ENCODE measurements at regions not wholly inside any gene's neighbourhood (a gene's known extent, or its start where the extent isn't known, plus 50 kb on each side); places are given as distances from the start of the nearest gene placed in this dataset.
"Not testable (repeated sequence)": the region's sequence is repeated elsewhere in the genome, so short reads cannot be mapped to it uniquely, and the experiment has no call there.

DNA sequence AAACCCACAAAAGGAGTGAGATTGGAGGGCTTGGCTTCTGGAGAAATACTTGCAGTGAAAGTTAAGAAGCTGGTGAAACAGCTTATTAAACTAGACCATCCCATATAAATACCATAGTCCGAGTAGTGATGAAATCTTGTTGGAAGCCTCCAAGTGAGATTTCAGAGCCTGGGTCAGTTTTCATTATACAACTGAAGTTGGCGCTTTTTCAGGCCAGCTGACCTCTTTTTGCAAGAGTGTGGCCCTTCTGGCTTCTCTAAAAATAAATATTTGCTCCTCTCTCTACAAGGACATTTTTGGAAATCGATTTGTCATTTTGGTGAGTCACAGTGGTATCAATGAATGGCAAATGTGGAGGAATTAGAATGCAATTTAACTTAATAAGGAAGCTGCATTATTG lies 51.2 kb upstream of the THRB start:
- DNase-seq = no peak

DNA sequence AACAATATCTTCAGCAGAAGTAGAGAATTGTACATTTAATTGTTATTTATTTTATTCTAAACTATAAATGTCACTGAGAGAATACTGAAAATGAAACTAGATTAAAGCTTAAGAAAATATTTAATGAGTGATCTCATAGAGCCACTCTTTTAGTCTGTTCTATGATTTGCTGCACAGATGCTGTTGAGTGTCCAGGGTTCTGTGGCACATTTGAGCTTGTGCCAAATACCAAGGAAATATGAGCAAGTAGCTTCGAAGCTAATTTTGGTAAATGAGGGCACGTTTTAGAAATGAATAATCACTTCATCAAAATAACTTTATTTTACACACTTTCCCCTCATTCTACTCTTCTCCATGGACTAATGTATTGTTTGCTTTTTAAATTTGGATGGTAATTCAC lies 53.6 kb upstream of the THRB start:
- no peak for DNase-seq

DNA sequence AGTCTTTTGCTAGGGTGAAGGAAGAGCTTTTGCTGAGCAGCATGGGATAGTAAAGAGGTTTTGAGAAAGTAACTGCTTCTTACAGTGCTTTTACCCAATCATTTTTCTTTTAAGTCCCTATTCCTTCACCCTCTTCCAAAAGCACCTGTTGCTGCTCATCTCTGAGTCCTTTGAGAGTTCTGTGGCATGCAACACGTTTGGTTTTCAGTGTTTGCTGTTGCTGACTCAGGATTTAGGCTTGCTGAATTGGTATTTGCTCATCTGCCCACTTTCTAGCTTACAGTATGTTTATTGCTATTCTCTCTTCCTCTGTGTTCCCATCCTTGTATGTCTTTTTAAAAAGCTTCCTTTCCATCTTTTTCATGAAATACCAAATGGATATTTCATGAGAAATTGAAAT lies 55.9 kb upstream of the THRB start:
- no peak for DNase-seq

DNA sequence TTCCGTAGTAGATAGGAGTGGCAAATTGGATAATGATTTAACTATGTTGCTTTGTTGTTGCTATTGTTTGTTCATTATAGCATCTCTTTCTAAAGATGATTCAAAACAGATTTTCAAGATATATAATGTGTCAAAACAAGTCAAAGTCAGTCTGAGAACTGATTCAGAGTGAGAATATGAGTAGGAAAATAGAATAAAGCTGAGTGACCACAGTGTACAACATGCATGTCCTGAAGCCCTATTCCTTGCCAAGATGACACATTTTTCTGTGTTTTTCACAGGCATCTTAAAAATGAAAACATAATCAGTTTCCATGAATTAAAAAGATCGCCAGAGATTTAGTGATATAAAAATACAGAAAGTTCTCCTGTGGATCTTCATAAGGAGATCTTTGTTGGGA lies 57.0 kb upstream of the THRB start:
- no peak for DNase-seq

DNA sequence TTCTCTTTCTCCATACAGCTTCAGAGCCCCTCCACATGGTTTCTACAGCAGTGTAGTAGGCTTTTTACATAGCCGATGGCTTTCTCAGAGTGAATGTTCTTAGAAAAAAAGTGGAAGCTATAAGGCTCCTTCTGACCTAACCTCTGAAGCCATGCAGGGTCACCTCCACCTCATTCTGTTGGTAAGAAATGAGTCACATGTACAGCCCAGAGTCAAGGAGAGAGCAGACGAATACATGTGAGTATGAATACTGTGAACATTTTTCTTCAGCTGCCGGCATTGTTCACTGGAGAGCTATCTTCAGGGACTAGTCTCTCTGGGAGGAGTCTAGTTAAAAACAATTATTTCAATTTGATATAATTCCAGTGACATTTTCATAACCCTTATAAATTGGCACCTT lies 68.2 kb upstream of the THRB start:
- no peak for DNase-seq

DNA sequence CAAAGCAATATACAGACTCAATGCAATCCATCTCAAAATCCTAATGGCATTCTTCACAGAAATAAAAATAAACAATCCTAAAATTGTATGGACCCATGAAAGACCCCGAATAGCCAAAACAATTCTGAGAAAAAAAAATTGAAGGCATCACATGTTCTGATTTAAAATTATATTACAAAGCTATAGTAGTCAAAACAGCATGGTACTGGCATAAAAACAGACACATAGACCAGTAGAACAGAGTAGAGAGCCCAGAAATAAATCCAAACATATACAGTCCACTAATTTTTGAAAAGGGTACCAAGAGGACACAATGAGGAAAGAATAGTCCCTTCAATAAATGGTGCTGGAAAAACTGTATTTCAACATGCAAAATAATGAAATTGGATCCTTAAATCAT lies 70.4 kb upstream of the THRB start:
- DNase-seq = no peak

DNA sequence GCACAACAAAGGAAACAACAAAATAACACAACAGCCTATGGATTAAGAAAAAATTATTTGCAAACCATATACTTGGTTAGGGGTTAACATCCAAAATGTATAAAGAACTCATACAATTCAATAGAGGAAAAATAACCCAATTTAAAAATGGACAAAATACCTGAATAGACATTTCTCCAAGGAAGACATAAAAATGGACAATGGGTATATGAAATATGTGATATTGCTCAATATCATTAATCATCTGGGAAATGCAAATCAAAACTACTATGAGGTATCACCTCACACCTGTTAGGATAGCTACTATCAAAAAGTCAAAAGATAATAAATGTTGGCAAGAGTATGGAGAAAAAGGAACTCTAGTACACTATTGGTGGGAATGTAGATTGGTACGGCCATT lies 71.0 kb upstream of the THRB start:
- DNase-seq = no peak

DNA sequence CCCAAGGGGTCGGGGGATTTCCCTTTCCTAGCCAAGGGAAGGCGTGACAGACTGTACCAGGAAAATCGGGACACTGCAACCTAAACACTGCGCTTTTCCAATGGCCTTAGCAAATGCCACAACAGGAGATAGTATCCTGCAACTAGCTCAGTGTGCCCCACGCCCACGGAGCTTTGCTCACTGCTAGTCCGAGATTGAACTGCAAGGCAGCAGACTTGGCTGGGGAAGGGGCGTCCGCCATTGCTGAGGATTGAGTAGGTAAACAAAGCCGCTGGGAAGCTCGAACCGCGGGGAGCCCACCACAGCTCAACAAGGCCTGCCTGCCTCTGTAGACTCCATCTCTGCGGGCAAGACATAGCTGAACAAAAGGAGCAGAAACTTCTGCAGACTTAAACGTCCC lies 72.3 kb upstream of the THRB start:
- DNase-seq = no peak

DNA sequence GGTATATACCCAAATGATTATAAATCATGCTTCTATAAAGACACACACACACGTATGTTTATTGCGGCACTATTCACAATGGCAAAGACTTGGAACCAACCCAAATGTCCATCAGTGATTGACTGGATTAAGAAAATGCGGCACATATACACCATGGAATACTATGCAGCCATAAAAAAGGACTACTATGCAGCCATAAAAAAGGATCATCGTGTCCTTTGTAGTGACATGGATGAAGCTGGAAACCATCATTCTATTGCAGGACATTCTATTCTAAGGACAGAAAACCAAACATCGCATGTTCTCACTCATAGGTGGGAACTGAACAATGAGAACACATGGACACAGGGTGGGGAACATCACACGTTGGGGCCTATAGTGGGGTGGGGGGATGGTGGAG lies 77.8 kb upstream of the THRB start:
- not testable (repeated sequence) for DNase-seq

DNA sequence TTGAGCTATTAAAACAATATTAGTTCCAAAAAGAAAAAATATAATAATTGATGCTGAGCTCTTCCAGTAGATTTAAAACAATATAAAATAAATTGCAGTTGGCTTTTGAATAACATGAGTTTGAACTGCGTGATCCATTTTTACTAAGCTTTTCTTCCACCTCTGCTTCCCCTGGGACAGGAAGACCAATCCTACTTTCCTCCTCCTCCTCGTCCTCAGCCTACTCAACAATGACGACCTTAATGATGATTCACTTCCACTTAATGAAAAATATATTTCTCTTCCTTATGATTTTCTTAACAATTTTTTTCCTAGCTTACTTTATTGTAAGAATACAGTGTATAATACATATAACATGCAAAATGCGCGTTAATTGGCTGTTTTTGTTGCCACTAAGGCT lies 78.9 kb upstream of the THRB start:
- no peak for DNase-seq

DNA sequence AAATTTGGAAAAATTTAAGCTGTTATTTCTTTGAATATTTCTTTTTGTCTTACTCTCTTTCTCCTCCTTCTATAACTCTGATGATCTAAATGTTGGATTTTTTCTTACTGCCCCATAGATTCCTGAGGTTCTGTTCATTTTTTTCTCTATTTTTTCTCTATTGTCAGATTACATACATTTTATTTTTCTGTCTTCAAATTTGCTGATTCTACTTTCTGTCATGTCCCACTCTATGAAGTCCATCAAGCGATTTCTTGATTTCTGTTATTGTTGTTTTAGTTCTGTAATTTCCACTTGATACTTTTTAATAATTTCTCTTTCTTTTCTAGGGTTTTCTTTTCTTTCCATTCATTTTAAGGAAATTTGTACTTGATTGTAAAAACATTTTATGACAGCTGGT lies 83.7 kb upstream of the THRB start:
- DNase-seq = no peak

DNA sequence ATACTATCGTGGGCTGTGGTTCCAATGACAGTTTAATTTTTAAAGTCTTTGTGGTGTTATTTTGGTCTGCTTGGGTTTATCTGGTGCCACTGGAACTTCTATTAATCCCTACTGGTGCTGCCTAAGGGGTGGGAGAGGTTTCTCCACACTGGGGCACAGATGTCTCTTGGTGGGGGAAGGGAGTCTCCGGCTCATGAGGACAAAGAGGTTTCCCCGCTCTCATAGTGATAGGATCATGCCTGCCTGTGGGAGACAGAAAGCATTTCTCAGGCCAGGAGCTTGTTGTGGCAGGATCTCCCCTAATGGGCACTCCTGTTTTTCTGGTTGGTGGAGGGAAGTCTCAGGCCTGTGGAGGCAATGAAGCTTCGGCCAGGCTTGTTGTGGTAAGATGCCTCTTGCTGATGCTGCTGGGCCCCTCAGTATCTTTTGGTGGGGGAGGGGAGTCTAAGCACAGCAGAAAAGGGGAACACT lies 84.3 kb upstream of the THRB start:
- no peak for DNase-seq

DNA sequence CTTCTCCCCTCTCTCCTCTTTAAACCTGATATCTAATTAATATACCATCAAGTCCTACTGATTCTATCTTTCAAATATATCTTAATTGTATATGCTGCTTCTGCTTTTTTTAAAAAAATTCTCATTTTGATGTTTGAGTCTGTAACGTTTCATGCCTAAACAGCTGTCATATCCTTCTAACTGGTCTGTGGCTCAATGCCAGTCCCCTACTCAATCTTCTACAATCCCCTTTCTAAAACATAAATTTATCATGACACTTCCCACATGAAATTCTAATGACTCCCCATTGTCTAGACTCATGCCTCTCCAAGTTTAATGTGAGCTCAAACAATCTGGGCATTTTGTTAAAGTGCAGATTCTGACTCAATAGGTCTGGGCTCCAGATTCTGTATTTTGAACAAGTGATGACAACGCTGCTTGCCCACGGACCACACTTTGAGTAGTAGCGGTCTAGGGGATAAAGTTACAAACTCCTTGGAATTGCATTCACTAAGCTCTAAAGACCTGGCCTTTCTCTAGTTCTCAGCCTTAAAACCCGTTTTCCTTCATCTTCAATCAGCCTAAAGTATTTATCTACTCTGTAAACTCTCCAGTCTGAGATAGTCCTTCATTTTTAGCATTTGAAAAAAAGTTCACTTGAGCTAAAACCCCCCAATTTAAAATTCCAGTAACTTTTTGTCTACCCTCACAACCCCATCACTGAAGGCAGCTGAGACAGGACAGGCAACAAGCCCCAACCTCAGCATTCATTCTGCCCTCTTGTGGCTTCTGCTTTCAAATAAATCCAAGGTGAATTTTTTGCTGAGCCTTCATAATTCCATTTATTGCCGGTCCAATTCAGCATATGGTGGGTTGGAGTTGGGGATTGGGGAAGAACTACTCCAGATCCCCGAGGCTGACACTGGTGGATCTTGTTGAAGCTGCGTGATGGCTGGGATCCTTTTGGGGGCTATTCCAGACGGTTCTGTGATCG lies 88.1 kb upstream of the THRB start:
- DNase-seq = no peak

DNA sequence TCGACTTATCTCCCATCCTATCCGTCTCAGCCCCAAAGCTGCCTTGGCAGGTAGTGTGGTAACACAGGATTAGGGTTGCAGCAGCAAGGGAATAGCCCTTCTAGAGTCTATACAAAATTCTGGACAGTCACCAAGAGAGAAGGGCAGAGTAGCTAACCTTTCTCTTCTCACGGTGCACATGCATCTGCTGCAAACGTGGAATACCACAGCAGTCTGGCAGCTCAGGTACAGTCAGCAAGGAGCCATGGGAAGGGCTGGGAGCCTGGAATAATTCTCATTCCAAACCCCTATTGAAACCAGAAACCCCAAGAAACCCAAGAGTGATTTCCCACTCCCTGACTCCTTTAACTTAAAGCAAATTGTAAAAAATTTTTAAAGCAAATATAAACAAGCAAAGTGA lies 92.3 kb upstream of the THRB start:
- DNase-seq = no peak

DNA sequence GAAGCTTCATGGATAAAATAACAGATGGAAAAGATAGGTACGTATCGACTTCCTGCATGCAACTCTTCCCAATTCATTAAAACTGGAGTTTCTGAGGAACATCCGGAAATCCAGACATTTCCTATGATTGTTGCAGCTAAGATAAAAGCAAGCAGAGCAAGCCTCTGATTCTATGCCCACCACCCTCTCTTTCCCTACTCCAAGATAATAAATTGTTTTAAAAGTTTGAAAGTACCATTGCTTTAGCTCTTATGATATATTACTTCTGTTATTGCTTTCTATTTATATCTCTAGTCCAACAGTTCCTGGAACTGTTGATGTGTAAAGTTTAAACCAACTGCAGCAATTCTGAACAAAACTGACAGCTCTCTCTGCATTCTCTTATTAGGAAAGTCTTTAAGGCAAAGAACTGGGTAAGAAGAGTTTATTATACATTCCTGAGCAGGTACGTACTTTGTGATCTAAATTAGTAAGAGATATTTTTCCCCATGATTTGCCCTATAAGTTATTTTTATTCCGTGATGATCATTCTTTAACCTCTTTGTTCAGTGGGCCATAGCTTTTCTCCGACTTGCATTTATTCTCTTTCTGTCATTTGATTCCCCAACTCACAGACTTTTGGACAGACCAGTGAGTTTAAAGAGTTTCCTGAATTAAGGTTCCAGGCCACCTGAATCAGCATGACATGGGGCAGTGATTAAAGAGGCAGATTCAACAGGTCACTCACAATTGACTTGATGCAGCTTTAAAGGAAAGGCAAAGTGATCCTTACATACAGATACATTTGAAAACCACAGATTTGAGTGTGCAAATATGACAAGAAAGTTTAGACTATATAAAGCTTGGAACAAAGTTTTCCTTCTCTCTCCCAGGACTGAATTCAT lies 94.2 kb upstream of the THRB start:
- DNase-seq = no peak

DNA sequence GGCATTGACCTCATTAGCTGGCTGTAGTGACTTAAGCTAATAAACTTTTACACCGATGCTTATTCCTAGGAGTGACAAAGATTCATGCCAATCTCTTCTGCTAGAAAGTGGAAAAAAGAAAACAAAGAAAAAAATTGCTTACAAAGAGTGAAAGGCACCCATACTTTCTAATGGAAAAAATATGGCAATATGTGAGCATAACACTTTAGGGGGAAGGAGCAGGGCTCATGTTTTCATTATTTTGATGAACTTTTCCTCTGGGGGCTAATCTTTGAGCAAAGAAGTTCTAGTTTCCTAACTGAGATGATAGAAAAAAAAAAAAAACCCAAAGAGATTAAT lies 94.8 kb upstream of the THRB start:
- DNase-seq = no peak

DNA sequence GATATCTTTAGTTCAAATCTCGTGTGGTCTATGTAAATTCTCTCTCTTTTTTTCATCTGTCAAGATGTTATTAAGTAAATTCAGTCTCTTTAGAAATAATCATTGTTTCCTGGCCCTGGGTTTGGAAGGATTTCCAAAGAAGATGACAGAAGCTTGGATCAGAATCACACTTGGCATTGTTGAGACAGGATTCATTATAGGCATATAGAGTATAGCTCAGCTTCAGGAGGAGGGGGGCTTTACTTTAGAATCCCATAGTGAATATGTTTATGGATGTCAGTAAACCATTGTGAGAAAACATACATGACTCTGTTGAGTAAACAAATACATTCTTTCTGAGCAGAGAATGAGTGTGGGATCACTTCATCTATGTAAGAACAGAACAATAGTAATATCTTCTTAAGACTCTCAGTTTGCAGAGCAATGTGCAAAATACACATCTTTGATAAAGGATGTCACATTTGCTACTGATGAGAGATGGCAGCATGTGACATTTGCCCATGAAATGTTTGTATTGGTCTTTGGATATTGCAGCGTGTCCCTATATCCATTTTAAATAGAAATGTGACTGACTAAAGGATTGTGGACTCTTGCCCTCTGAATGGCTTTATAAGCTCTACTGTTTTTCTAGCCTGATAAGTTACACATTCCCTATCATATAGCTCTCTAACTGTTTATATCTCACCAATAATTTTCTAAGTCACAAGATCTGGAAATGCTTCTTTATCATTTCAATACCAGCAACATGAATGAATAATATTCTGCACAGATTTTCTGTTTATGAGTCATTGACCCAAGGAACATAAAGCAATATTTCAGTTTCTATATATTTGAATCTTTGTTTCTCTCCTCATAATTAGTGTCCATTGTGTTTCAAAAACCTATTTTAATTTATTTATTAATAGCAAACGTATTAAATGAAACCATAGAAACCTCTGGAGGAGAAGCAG lies 95.6 kb upstream of the THRB start:
- DNase-seq = no peak

DNA sequence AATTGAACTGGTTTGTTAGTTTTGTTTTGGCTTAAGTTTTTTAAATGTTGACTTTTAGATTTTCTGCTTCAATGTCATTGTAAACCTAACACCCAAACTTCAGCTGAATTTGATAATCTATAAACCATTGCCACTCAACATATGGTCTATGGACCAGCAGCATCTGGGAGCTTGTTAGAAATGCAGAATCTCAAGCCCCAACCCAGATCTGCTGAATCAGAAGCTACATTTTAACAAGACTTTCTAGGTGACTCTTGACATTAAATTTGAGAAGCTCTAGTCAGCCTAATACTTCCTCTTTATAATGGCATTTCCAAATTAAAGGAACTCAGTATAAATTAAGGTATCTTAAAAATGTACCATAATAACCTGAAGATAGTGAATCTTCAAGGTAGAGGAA lies 96.5 kb upstream of the THRB start:
- no peak for DNase-seq

DNA sequence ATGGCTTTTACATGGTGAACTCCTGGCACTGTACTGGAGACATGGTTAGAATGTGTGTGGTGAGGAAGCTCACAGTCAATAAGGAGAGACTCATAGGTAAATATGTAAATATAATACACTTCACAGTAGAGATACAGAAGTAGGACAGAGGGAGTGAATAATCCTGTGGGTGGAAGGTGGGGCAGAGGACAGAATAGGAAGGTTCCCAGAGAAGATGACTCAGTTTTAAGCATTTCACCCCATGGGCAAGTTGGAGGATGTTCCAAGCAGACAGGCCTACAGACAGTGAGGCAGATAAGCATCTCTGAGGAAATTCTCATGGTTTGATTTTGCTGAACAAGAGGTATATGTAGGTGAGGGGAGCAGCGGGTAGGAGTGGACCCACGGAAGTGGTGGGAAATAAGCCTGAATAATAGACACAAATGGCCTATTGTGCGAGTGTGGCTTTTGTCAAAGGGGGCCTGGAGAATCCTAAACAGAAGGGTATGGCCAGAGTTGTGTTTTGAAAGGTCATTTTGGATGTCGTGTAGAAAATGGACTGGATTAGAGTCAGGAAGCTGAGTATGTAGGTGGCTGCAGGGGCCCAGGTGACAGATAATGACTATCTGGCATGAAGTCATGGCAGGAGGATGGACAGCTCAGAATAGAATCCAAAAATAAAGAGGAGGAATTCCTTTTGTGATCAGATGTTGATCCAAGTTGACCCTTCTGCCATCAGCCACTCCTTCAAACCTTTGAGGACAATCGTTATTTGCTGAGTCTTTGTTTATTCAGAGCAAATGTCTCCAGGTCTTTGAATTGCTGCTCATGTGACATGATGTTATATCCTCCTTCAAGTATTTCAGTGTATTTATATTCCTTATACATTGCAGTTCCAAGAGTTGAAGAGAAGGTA lies 97.3 kb upstream of the THRB start:
- DNase-seq = no peak

DNA sequence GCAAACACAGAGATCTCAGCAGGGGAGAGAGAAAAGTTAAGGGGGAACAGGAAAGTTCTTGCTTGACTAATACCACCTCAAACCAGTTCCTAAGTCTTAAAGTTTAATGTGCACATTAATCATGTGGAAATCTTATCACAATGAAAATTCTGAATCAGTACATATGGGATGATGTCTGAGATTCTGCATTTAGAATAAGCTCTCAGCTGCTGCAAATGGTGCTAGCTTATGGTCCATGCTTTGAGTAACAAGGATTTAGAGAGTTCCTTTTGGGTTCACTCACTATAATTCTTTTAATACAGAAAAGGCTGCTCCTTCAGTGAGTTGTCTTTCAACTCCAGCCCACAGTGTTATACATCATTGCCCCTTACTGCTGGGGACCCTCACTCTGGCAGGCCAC lies 99.5 kb upstream of the THRB start:
- no peak for DNase-seq

DNA sequence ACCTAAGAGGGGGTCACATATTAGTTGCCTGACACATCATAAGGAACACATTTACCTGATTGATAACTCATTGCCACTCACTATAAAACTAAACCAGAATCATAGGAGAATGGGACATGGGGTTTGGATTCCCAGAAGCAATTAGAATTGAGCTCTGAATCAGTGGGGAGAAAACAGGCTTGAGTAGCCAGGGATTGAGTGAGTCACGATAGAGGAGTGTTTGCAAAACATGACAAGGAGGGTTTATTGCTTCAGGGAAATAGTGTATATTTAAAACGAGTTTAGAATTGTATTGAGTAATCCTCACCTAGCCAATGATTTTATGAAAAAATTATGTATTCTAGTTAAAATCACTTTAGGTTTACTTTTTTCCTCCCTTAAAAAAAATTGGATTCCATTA lies 101.1 kb upstream of the THRB start:
- no peak for DNase-seq

DNA sequence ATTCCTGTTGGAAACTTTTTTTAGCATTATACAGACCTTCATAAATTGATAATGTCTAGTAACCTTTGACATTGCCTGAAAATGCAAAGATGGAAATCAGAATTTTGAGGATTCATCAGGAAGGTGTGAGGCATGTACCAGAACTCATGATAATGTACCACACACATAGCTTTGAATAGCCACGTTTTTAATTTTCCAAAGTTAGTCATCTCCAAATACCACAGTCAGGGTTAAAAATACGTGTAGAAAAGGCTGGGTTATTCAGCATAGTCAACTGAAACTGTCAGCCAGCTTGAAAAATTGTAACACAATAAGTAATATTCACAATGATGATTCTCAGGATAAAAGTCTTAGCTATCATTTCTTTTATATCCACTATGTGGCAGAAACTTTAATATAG lies 102.0 kb upstream of the THRB start:
- no peak for DNase-seq
